HepG2 (cell line): ENCODE measurements at regions not wholly inside any gene's neighbourhood (a gene's known extent, or its start where the extent isn't known, plus 50 kb on each side); places are given as distances from the start of the nearest gene placed in this dataset.

Source experiments
- ATAC-seq: fragments of 200-7000 bp; cut with Tn5 transposase; 3 replicates; pipeline ENCODE4 v1.9.1; 2020; ENCODE audit warnings: mild to moderate bottlenecking, moderate library complexity
- BruUV-seq: library from RNA; stranded (reverse); fragments of 400-500 nt; replicated peaks from 2 replicates; lab custom pipeline; 2021; lab: Mats Ljungman, UMichigan
- CTCF ChIA-PET: fragments of 300-600 bp; formaldehyde crosslinking; extraction: SDS; loops from one replicate; lab custom pipeline; 2021; ENCODE audit warnings: low total read pairs, inconsistent platforms, low intra/inter-chr PET ratio; lab: Yijun Ruan, JAX
- POLR2A ChIA-PET: fragments of 350-600 bp; sonication (Branson Sonifier 250); formaldehyde crosslinking; loops from one replicate; lab custom pipeline; 2020; ENCODE audit warnings: antibody characterized with exemption, inconsistent platforms; lab: Yijun Ruan, JAX
- DNase-seq: peaks from one replicate; pipeline ENCODE4 v3.0.0-alpha.2; 2015; ENCODE audit warnings: low spot score
- FAIRE-seq: peaks from 3 replicates; lab custom pipeline; 2011; peaks lifted over from hg19 to GRCh38; lab: Jason Lieb, UNC
- H2AFZ ChIP-seq: one replicate; pipeline ENCODE4 v1.6.1; 2011; ENCODE audit warnings: low read length, inconsistent platforms
- H3K27ac ChIP-seq: fragments of 300-600 bp; 3 replicates; pipeline ENCODE4 v1.8.0; 2011; ENCODE audit warnings: mixed run types, mild to moderate bottlenecking, mixed read lengths, low read length, inconsistent platforms; ENCODE audit not compliant: insufficient read depth; ENCODE audit errors: extremely low read length
- H3K27me3 ChIP-seq, 2 experiments: fragments of 200-600 bp in 1 of 2; 2 replicates in 1 of 2; 3 replicates in 1 of 2; pipeline versions ENCODE4 v1.6.0 to v1.8.0; 2011; ENCODE audit warnings: low read length in 2 of 2, mild to moderate bottlenecking in 2 of 2, moderate library complexity in 2 of 2, inconsistent platforms in 1 of 2; ENCODE audit not compliant: insufficient read depth in 2 of 2, control insufficient read depth in 1 of 2
- H3K36me3 ChIP-seq, 2 experiments: fragments of 200-600 bp in 1 of 2; replicated peaks in 1 of 2; 2 replicates in 1 of 2; 3 replicates in 1 of 2; pipeline versions ENCODE4 v1.5.1 to v1.8.0; 2011; ENCODE audit warnings: low read length in 2 of 2, inconsistent platforms in 1 of 2; ENCODE audit not compliant: insufficient read depth in 2 of 2, control insufficient read depth in 1 of 2
- H3K4me1 ChIP-seq: 2 replicates; pipeline ENCODE4 v1.5.1; 2012; ENCODE audit warnings: low read length, inconsistent platforms; ENCODE audit not compliant: insufficient read depth
- H3K4me2 ChIP-seq: 2 replicates; pipeline ENCODE4 v1.6.0; 2011; ENCODE audit warnings: low read depth, low read length, inconsistent platforms
- H3K4me3 ChIP-seq, 3 experiments: fragments of 200-600 bp in 1 of 3; sonication (generic), shearing (Covaris generic) in 1 of 3; replicated peaks in 1 of 3; 2 replicates each; pipeline ENCODE4 v1.5.1; 2011 to 2016; ENCODE audit warnings: low read length in 3 of 3, inconsistent platforms in 2 of 3, low read depth in 2 of 3, mild to moderate bottlenecking in 2 of 3, control low read depth in 1 of 3, mixed read lengths in 1 of 3; ENCODE audit not compliant: insufficient read depth in 1 of 3
- H3K79me2 ChIP-seq: one replicate; pipeline ENCODE4 v1.6.1; 2011; ENCODE audit warnings: low read length, inconsistent platforms; ENCODE audit not compliant: insufficient read depth
- H3K9ac ChIP-seq: 2 replicates; pipeline ENCODE4 v1.6.0; 2011; ENCODE audit warnings: mild to moderate bottlenecking, low read depth, low read length, inconsistent platforms; ENCODE audit not compliant: insufficient read depth
- H3K9me3 ChIP-seq: 2 replicates; pipeline ENCODE4 v1.5.1; 2012; ENCODE audit warnings: mild to moderate bottlenecking, low read length
- H4K20me1 ChIP-seq: 2 replicates; pipeline ENCODE4 v1.6.0; 2011; ENCODE audit warnings: inconsistent platforms, mild to moderate bottlenecking, low read length, moderate library complexity; ENCODE audit not compliant: insufficient read depth
- AKAP8 ChIP-seq: sonication (generic); formaldehyde crosslinking; IDR thresholded peaks from 2 replicates; pipeline ENCODE4 v1.5.1; 2020; ENCODE audit warnings: mild to moderate bottlenecking, missing genetic modification reagents
- DMAP1 ChIP-seq: IDR thresholded peaks from 2 replicates; pipeline ENCODE4 v1.6.1; 2016
- FOXA3 ChIP-seq: IDR thresholded peaks from 2 replicates; pipeline ENCODE4 v1.6.1; 2016; ENCODE audit warnings: missing genetic modification reagents, missing compliant biosample characterization
- KLF16 ChIP-seq, 2 experiments: sonication (generic) in 1 of 2; formaldehyde crosslinking in 1 of 2; IDR thresholded peaks; 2 replicates each; pipeline versions ENCODE4 v1.6.1 to v1.8.0; 2016 to 2023; ENCODE audit warnings: missing genetic modification reagents in 2 of 2, missing compliant biosample characterization in 1 of 2
- MAFF ChIP-seq: IDR thresholded peaks from 2 replicates; pipeline ENCODE4 v1.6.1; 2011; ENCODE audit warnings: low read depth, low read length, improper control_type of control experiment
- MAFK ChIP-seq, 2 experiments: IDR thresholded peaks in 1 of 2; conservative IDR thresholded peaks in 1 of 2; 2 replicates each; pipeline ENCODE4 v1.6.1; 2011; ENCODE audit warnings: improper control_type of control experiment in 2 of 2, low read length in 2 of 2
- SRY ChIP-seq: sonication (generic); formaldehyde crosslinking; IDR thresholded peaks from 2 replicates; pipeline ENCODE4 v1.8.0; 2022; ENCODE audit warnings: mild to moderate bottlenecking, missing genetic modification reagents
- ZNF138 ChIP-seq: sonication (generic); formaldehyde crosslinking; IDR thresholded peaks from 2 replicates; pipeline ENCODE4 v1.5.0; 2020; ENCODE audit warnings: mild to moderate bottlenecking, low read depth, missing genetic modification reagents
- ZNF782 ChIP-seq: sonication (generic); formaldehyde crosslinking; IDR thresholded peaks from 2 replicates; pipeline ENCODE4 v1.4.0; 2020; ENCODE audit warnings: missing genetic modification reagents, mild to moderate bottlenecking, borderline replicate concordance
- WGBS: methylation state at CpG from one replicate; pipeline ENCODE4 v1.1.6; 2017; ENCODE audit warnings: low lambda C conversion rate; 5-methylcytosine and 5-hydroxymethylcytosine counted together
- in situ Hi-C: cut with HindIII; loops from 2 replicates; pipeline ENCODE4 v1.10.0; 2017; ENCODE audit warnings: low pct_unique_long_range_greater_than_20kb; ENCODE audit not compliant: extremely low pct_ligation_motif_present
- intact Hi-C: fragments of 100-400 bp; cut with micrococcal nuclease; formaldehyde crosslinking; loops from one replicate; pipeline ENCODE4 v1.10.0; 2022; ENCODE audit not compliant: unreplicated experiment
- TF ChIP-seq, protein P1 (sequence below): sonication (generic); formaldehyde crosslinking; IDR thresholded peaks from 2 replicates; pipeline ENCODE4 v1.4.0; 2020; ENCODE audit warnings: mild to moderate bottlenecking, missing genetic modification reagents
- TF ChIP-seq, protein P2 (sequence below): sonication (generic); formaldehyde crosslinking; IDR thresholded peaks from 2 replicates; pipeline ENCODE4 v1.8.0; 2022; ENCODE audit warnings: missing genetic modification reagents, mild to moderate bottlenecking, inconsistent platforms, borderline replicate concordance
- TF ChIP-seq, protein P3 (sequence below), 2 experiments: sonication (generic) in 1 of 2; formaldehyde crosslinking in 1 of 2; IDR thresholded peaks; 2 replicates each; pipeline versions ENCODE4 v1.4.0 to v1.6.1; 2018 to 2020; ENCODE audit warnings: missing genetic modification reagents in 2 of 2, borderline replicate concordance in 1 of 2, low read depth in 1 of 2, mild to moderate bottlenecking in 1 of 2, missing biosample characterization in 1 of 2
- TF ChIP-seq, protein P4 (sequence below): sonication (generic); formaldehyde crosslinking; IDR thresholded peaks from 2 replicates; pipeline ENCODE4 v1.9.0; 2021; ENCODE audit warnings: missing genetic modification reagents, mild to moderate bottlenecking, borderline replicate concordance

DNA sequence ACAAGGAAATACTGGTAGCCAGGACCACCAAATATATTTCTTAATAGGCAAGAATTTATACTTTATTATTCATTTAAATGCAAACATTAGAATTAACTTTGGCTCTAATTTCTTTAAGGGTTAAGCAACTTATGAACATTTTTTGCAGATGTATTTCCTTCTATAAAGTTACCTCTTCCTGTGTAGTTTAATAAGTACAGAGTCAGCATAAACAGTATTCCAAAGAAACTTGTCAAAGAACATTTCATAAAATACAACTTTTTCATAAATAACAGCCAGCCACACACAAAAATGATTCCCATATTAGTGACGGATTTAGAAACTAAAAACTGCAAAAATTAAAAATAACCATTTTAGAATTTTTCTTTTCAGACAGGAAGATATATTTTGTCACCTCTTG is 723.2 kb downstream of the KCNJ2 start:
- ChIA-PET POLR2A (no interaction called here), CTCF (no interaction called here)
- intact Hi-C loops (no loop called here), in situ Hi-C loops (no loop called here)
- no peaks in the 10 kb centered on the region for H3K36me3 ChIP-seq
- H3K27me3 ChIP-seq: no peaks in the 10 kb centered on the region
- FAIRE-seq (no peak), DNase-seq (no peak), ATAC-seq (no peak)
- H3K4me1 ChIP-seq: no peaks in the 10 kb centered on the region
- 1% methylated on average over 1 of the region's 1 CpG for WGBS
- peaks cover 81% of the 10 kb centered on the region for H3K9me3 ChIP-seq
- TF ChIP-seq MAFK (conservative IDR thresholded peaks at IDR 0.05 in 1 of 2, IDR thresholded peaks at IDR 0.05 in 1 of 2; ENCODE audit: low read length in 2 of 2): peak; percentile 52 to 83
- peak; percentile 71 for TF ChIP-seq MAFF
- no peak for TF ChIP-seq AKAP8 (CRISPR knock-in tag)
- BruUV-seq: no TSS peak
- H3K4me2 ChIP-seq: no peak overlapping the region
- no peaks in the 10 kb centered on the region for H3K79me2 ChIP-seq
- no peak overlapping the region for H3K4me3 ChIP-seq
- H4K20me1 ChIP-seq: no peaks in the 10 kb centered on the region
- H2AFZ ChIP-seq: no peak overlapping the region
- no peak overlapping the region for H3K9ac ChIP-seq
- H3K27ac ChIP-seq: no peak overlapping the region

DNA sequence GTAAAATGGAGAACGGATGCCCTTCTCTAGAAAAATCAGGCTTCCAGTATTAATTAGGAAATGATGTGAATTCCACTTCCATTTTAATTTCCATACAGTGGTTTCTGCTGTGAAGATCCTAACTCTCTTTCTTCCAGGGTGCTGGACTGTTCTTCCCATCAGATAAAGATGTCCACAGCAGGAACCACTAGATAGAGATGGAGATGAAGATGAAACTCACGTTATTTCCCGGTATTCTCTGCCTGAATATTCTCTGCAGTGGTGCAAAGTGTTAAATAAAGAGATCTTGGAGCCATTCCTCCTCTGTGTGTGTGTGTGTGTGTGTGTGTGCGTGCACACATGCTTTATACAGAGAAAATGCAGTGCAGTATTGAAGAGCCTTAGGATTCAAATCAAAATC is 727.5 kb downstream of the KCNJ2 start:
- intact Hi-C loops: no loop called here
- ChIA-PET CTCF (no interaction called here), POLR2A (no interaction called here)
- no peak overlapping the region for H3K4me3 ChIP-seq
- no peaks in the 10 kb centered on the region for H4K20me1 ChIP-seq
- 13% methylated on average over 4 of the region's 4 CpGs for WGBS
- H2AFZ ChIP-seq: no peak overlapping the region
- in situ Hi-C loops: no loop called here
- no peaks in the 10 kb centered on the region for H3K27me3 ChIP-seq
- DNase-seq: no peak
- H3K4me2 ChIP-seq: no peak overlapping the region
- no peak for FAIRE-seq
- H3K27ac ChIP-seq: no peak overlapping the region
- peaks cover 92% of the 10 kb centered on the region for H3K9me3 ChIP-seq
- no peaks in the 10 kb centered on the region for H3K36me3 ChIP-seq
- H3K4me1 ChIP-seq: no peaks in the 10 kb centered on the region
- H3K79me2 ChIP-seq: no peaks in the 10 kb centered on the region
- BruUV-seq: no TSS peak
- ATAC-seq: no peak
- H3K9ac ChIP-seq: no peak overlapping the region
- TF ChIP-seq ZNF138 (CRISPR knock-in tag) (no peak), KLF16 (CRISPR knock-in tag; IDR thresholded peaks at IDR 0.05) (no peak), DMAP1 (no peak), ZNF782 (no peak), FOXA3 (no peak), SRY (CRISPR knock-in tag) (no peak)
- TF ChIP-seq, protein P1, sequence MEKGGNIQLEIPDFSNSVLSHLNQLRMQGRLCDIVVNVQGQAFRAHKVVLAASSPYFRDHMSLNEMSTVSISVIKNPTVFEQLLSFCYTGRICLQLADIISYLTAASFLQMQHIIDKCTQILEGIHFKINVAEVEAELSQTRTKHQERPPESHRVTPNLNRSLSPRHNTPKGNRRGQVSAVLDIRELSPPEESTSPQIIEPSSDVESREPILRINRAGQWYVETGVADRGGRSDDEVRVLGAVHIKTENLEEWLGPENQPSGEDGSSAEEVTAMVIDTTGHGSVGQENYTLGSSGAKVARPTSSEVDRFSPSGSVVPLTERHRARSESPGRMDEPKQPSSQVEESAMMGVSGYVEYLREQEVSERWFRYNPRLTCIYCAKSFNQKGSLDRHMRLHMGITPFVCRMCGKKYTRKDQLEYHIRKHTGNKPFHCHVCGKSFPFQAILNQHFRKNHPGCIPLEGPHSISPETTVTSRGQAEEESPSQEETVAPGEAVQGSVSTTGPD (CRISPR knock-in tag): no peak
- TF ChIP-seq, protein P2, sequence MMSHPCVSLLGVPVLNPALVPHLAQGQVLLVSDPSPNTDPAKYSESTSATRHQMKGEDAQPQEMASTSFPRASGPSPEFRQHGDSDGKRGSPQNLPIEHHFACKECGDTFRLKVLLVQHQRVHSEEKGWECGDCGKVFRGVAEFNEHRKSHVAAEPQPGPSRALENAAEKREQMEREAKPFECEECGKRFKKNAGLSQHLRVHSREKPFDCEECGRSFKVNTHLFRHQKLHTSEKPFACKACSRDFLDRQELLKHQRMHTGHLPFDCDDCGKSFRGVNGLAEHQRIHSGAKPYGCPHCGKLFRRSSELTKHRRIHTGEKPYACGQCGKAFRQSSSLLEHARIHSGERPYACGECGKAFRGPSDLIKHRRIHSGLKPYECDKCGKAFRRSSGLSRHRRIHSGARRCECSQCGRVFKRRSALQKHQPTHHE: no peak
- TF ChIP-seq, protein P3, sequence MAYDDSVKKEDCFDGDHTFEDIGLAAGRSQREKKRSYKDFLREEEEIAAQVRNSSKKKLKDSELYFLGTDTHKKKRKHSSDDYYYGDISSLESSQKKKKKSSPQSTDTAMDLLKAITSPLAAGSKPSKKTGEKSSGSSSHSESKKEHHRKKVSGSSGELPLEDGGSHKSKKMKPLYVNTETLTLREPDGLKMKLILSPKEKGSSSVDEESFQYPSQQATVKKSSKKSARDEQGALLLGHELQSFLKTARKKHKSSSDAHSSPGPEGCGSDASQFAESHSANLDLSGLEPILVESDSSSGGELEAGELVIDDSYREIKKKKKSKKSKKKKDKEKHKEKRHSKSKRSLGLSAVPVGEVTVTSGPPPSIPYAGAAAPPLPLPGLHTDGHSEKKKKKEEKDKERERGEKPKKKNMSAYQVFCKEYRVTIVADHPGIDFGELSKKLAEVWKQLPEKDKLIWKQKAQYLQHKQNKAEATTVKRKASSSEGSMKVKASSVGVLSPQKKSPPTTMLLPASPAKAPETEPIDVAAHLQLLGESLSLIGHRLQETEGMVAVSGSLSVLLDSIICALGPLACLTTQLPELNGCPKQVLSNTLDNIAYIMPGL (CRISPR knock-in tag; IDR thresholded peaks at IDR 0.05; ENCODE audit: borderline replicate concordance in 1 of 2, low read depth in 1 of 2): no peak
- TF ChIP-seq, protein P4, sequence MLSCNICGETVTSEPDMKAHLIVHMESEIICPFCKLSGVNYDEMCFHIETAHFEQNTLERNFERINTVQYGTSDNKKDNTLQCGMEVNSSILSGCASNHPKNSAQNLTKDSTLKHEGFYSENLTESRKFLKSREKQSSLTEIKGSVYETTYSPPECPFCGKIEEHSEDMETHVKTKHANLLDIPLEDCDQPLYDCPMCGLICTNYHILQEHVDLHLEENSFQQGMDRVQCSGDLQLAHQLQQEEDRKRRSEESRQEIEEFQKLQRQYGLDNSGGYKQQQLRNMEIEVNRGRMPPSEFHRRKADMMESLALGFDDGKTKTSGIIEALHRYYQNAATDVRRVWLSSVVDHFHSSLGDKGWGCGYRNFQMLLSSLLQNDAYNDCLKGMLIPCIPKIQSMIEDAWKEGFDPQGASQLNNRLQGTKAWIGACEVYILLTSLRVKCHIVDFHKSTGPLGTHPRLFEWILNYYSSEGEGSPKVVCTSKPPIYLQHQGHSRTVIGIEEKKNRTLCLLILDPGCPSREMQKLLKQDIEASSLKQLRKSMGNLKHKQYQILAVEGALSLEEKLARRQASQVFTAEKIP (CRISPR knock-in tag): no peak
